HG03095 (cell line): ENCODE measurements at regions not wholly inside any gene's neighbourhood (a gene's known extent, or its start where the extent isn't known, plus 50 kb on each side); places are given as distances from the start of the nearest gene placed in this dataset.
"Not testable (repeated sequence)": the region's sequence is repeated elsewhere in the genome, so short reads cannot be mapped to it uniquely, and the experiment has no call there.

Source experiments
- ATAC-seq: cut with Tn5 transposase; IDR thresholded peaks from one replicate; pipeline ENCODE4 v1.9.1; 2021; ENCODE audit warnings: moderate library complexity; ENCODE audit not compliant: unreplicated experiment

DNA sequence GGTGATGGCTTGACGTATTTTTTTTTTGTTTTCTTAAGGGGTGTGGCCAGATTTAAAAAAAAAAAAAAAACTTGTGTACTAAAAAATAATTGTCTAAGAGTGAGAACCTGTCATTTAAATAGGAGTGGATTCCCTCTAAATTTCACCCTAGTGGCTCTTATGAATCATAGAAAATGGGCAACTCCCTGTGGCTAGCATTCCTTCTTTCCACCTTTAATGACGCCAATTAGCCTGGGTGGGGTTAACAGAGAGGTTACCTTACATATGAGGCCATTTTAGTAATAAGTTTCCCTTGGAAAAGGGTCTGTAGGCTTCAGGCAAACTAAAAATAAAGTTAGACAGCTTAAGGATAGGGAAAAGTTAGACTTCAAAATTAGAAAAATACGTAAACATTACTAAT lies 223.5 kb upstream of the FAM241A start:
- no peak for ATAC-seq

DNA sequence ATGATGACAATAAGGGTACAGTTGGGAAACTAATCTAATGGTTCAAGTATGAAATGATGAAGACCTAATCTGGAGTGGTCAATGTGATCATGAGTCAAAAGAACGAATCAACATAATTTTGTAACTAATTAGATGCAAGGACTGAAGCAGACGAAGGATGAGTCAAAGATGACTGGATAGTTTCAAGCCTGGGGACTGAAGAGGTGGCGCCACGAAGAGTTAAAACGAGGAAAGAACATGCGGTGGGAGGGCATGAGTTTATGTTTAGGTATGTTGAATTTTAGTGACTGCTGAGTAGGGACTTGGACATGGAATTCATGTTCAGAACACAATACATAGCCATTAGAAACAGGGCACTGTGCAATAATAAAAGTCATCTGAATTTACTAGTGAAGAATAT lies 221.5 kb upstream of the FAM241A start:
- ATAC-seq = no peak

DNA sequence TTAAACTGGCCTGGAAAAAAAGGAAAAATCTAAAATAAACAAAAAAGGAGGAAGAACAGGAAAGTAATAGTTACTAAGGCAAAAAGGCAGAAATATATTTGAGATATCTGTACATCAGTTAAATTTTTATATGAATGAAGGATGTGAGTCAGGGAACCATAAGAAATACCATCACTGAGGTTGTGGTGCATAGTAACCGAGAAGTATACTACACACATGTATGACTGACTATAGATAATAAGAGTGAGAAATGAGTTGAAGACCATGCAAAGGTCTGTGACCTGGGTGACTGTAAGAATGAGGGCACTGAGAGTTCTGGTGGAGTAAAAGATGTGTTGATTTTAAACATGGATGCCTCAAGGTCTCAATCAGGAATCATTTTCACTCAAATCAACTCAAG lies 220.6 kb upstream of the FAM241A start:
- ATAC-seq = no peak

DNA sequence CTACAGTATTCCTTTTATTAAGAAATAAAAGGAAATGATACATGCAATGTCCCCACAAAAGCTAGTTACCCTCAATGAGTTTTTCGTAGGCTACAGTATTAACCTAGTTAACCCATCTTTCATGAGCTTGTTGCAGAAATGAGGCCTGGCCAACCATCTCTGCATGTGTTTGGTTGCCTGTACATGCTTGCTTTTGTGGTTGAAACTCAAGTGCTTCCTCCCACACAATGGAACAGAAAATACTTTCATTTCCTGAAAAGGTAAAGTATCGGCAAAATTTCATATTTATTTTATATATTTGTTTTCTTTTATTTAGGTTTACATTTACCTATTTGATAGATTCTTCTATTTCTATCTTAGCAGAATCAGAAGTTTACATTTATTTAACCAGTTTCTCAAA lies 214.6 kb upstream of the FAM241A start:
- peak; percentile 98 for ATAC-seq

DNA sequence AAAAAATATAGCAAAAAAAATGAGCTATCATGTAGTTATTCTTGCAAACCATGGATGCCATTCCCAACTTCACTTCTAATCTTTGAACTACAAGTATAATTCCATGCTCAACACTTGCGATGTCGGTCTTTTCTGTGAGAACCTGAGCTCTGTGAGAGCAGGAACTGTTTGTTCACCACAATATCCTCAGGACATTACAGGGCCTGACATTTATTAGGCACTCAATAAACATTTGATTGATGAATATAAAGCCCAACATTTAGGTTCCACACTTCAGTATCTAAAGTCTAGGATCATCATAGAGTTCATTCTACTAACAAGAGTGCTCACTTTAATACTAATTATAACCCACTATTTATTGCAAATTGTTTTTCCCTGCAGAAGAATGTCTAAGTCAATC lies 211.6 kb upstream of the FAM241A start:
- ATAC-seq = no peak

DNA sequence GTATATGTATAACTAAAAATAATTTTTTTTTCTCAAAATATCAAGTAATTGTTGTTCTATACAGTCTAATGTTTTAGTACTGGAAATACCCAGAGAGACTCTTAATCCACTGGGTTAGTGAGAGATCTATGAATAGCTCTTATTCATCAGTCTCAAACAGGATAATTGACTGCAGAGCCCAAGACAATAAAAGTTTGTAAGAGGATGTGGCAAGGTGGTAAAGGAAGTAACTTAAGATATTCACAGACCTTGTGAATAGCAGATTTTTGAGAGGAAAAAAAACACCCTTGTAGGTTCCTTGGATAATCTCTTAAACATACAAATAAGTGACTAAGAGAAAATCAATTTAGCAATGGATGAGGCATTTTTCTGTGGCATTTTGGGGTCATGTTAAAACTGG lies 210.9 kb upstream of the FAM241A start:
- no peak for ATAC-seq

DNA sequence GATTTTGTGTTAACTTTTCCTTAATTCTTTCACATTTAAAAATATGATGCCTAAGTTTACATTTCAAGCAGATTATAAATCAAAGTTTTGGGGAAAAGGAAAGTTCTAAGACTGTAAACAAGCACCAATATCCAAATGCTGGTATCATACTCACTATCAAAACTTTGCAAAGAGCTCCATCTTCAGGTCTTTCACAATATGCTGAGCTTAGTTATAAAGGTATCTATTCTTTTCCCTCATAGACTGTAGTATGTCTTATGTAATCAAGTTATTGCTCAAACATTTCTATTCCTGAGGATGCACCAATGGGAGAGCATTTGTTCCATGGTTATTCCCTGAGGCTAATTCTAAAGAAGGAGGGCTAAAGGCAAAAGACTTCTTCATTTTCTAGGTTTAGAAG lies 207.9 kb upstream of the FAM241A start:
- peak; percentile 72 for ATAC-seq

DNA sequence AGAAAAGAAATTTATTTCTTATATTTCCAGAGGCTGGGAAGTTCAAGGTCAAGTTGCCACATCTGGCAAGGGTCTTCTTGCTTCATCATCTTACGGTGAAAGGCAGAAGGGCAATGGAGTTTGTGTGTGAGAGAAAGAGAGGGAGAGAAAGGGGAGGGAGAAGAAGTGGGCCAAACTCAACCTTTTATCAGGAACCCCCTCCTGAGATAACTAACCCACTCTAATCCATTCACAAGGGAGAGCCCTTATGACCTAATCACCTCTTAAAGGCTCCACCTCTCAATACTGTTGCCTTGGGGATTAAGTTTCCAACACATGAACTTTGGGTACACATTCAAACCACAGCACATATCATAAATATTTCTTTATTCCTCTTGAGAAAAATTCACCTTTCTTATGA lies 203.3 kb upstream of the FAM241A start:
- no peak for ATAC-seq

DNA sequence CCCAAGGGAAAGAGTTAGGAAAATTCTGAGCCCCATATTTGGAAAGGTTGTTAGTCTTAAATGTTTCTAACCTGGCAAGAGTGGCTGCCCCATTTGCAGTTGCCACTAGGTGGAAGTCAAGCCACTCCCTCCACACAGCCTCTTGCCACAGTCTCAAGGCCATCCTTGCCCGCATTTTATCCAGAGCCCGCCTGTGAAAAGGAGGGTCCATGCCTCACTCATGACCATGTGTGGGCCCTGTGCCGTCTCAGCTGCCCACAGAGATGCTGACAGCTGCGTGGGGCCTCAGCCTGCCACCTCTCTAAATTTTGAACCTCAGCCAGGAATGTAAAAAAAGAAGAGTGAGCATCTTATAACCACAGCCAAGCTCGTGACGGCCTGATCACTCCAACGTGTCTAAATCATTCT lies 201.5 kb upstream of the FAM241A start:
- ATAC-seq = peak; percentile 73

DNA sequence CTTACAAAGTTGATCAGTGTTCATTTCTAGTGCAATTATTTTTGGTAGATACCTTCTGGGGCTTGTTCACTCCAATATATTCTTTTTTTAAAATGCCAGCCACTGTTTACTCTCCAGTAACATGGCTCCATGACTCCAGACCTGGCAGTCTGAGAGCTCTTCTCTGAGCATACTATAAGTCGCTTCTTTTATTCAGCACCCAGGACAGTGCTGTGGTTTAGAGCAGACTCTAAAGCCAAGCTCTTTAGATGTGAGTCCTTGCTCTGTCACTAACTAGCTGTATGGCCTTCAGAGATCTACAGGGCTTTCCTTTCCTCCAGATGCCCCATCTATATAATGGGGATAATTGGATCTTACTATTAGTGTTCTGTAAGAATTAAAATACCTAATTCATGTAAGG lies 200.2 kb upstream of the FAM241A start:
- no peak for ATAC-seq

DNA sequence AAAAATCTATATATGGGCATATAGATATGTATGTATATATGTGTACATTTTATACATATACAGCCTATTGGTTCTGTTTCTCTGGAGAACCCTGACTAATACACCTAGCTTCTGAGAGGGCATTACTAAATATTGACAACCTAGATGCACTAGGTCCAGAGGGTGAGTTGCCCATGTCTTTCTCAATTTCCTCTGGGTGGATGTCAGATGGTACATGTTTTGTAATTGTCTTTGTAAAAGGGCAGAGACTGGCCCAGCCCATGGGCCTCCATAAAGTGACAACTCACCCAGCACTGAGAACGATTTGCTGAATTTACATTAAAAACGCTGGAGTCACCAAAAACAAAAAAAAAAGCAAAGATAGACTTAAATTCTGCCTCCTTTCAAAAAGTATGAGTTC lies 198.5 kb upstream of the FAM241A start:
- no peak for ATAC-seq

DNA sequence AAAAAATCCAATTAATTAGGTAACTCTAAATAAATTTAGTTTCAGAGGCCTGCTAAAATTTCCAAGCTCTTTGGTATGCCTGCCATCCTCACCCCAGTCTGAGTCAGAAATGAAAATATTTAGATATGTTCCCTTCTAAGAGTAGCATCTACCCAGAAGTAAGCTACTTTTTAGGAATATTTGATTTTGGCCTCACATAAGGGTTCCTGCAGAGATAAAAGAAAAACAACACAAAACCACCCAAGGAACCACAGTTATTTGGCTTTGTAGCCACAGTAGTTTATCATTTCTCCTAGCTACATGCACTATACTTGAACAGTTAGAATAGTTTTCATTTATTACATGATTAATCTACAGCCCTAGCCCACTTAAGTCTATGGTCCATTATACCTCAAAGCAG lies 192.6 kb upstream of the FAM241A start:
- ATAC-seq = no peak

DNA sequence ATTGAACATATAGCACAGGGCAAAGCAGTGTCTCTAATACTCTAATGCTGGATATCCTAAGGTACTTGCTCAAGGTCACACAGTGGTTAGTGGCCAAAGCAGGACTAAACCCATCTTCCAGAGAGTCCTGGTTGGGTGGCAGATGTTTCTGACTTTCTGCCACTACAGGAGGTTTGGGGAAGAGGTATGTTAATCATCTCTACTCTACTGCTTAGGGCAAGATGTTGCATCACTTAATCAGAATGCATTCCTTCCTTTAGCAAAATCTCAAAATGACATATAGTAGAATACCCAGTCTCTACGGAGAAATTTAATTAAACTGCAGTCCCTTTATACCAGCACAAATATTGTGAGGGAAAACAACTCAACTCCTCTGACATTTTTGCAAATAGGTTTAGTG lies 190.7 kb upstream of the FAM241A start:
- no peak for ATAC-seq

DNA sequence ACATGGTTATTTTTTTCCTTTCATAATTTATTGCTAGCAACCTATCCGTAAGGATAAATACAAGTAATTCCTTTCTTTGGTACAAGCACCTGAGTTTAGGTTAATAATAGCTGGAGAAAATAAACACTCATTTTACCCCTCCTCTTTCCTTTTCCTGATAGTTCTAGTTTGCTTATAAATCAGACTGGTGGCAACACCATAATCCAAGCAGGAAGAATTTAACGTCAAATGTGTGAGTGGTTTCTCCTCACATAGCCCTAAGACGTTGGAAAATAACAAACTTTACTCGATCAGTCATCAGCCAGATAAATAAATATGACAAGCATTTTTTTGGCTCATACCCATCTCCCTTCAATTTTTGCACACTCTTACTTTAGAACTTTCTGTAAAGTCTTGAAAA lies 190.3 kb upstream of the FAM241A start:
- no peak for ATAC-seq

DNA sequence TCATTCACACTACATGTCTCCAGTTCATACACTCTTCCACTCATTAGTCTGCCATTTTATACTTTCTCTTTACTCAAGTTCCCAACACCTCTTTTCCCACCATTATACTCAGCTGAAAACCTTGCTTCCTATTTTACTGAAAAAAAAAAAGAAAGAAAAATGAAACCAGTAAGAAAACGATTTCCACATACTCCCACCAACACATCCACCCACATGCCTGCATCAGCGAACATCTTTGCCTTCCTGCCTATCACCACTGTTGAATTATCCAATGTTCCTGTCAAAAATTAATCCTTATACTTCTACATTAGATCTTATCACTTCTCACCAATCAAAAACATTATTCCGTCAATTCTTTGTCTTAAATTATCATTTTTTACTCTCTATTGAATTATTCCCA lies 188.1 kb upstream of the FAM241A start:
- no peak for ATAC-seq

DNA sequence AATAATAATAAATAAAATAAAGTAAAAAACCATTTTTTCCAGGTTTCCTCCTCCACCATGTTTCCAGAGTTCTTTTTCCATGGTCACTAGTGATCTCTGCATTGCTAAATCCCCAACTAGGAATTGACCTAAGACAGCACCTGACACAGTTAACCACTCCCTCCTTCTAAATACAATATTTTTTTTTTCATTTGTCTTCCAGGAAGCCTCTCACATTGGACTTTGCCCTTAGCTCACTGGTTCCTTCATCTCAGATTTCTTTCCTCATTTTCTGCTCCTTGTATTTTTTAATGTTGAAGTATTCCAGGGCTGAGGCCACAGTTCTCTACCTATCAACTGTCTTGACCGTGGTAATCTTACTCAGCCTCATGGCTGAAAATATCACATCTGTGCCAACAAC lies 187.3 kb upstream of the FAM241A start:
- no peak for ATAC-seq

DNA sequence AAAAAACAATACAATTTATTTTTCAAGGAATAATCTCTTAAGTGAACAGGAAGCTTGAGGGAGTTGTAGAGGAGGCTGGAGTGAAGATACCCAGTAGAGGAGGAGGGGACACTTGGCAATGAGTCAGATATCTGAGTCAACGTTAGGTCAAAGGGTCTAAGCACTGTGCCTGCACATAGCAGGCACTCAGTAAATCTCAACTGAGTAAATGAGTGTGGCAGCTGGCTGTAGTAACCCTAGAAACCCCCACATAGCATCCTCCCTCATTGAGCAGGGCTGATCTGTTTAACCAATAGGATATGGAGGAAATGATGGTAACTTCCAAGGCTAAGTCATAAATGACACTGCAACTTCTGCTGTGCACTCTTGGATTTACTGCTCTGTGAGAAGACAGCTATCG lies 186.0 kb upstream of the FAM241A start:
- no peak for ATAC-seq

DNA sequence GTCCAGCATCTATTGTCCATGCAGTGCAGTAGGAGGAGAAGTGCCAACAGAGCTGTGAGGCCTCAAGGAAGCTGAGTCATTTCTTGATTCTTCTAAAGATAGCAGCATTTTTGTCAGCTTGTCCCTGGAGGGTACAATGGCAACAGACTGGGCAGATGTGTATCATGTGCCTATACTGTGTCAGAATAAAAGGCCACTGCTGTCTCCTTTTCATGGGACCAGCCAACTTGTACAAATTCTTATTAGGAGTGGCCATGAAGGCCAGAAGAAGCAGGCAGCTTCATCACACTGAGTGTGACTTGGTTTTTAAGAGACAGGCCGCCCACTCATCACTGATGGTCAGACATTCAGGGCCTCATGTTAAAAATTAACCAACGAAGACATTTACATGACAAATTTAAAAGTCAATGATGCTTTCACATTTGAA lies 185.0 kb upstream of the FAM241A start:
- peak; percentile 84 for ATAC-seq

DNA sequence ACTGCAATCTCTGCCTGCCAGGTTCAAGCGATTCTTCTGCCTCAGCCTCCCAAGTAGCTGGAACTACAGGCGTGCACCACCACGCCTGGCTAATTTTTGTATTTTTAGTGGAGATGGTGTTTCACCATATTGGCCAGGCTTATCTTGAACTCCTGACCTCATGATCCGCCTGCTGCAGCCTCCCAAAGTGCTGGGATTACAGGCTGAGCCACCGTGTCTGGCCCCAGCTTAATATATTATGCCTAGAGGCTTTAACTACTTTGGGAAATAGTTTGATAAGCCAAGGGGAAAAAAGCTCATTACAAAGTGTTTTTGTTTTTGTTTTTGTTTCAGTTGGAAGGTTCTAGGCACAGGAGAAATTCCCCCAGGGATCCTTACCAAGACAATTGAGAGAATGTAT lies 184.2 kb upstream of the FAM241A start:
- ATAC-seq = not testable (repeated sequence)

DNA sequence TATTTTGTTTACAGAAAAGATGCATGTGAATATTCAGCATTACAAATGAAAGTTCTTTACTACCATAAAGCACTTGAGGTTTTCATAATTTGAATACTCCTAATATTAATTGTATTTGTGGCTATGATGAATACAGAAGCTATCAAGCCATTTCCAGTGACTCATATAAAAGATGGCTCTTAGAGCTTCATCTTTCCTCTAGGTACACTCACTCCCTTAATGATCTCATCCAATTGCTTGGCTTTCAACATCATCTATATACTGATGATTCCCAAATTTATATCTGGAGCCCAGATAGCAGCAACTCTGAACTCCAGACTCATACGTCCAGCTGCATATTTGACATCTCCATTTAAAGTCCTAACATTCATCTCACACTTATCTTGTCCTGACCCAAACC lies 183.4 kb upstream of the FAM241A start:
- no peak for ATAC-seq

DNA sequence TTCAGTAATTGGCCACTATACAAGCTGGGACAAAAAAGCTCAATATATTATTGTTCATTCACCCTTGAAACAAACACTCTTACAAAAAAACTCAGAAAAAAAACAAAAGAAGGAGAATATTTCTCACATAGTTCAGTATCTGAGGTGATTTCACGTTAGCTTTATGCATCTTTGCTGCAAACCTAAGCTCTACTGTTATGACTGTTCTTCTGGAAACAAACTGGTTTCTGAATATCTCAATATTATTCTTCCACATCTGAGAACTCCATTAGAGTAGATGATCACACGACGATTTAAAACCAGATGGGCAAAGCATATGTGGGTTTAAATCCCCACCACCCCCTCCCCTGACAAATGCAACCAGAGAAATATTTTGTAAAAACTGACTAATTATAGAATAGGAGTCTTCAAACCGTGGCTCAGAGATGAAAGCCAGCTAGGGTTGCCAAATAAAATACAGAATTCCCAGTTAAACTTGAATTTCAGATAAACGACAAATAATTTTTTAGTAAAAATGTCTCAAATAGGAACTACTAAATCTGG lies 182.0 kb upstream of the FAM241A start:
- ATAC-seq = no peak

DNA sequence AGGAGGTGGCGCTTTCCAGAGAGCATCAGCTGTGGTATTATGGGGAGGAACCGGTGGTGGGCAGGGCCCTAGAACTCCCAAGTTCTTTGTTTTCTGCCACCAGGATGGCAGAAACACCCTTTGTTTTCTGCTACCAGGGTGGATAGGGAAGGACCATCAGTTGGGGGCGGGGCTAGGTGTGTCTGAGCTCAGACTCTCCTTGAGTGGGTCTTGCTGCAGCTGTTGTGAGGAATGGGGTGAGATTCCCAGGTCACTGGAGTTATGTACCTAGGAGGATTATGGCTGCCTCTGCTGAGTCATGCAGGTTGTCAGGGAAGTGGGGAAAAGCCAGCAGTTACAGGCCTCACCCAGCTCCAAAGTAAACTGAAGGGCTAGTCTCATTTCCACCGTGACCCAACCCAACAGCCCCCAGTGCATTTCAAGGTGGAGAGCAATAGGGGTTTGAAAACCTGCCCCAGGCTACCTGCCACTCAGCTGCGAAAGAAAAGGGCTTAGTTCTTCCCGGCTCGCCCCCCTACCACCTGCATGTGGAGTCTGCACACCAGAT lies 167.8 kb upstream of the FAM241A start:
- ATAC-seq = no peak

DNA sequence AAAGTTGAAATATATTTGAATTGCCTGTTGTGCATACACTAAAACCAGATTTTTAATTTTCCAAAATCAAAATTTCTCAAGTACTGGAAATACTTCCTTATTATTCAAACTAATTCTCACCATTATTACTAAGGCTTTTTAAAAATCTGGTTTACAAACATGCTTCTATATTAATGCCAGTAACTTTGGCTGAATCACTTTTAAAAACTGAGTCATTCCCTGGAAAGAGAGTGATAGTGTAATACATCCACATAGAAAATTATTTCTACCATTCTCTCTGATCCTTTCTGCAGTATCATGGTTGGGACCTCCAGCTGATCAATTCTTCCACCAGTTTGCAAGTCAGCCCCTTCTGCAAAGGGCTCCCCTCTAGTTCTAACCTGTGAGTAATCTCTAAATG lies 165.3 kb upstream of the FAM241A start:
- ATAC-seq = no peak
